Gastrocnemius medialis (tissue), 4 donors: ENCODE measurements at regions not wholly inside any gene's neighbourhood (a gene's known extent, or its start where the extent isn't known, plus 50 kb on each side); places are given as distances from the start of the nearest gene placed in this dataset.
"Not testable (repeated sequence)": the region's sequence is repeated elsewhere in the genome, so short reads cannot be mapped to it uniquely, and the experiment has no call there.

Experiments used
- ATAC-seq, 2 donors: fragments of 150-250 bp; one replicate each; pipeline ENCODE4 v1.9.1; 2016
- DNase-seq, 2 donors: peaks; one replicate each; pipeline ENCODE4 v3.0.0-alpha.2; 2019
- H3K27ac ChIP-seq, 4 donors: fragments of 200-600 bp; sonication (generic); 1 replicate in 1 of 4; 2 replicates in 3 of 4; pipeline ENCODE4 v1.5.1; 2016 to 2018; ENCODE audit warnings: mild to moderate bottlenecking in 2 of 4, moderate library complexity in 1 of 4
- H3K27me3 ChIP-seq, 3 donors: fragments of 200-600 bp; sonication (generic) in 2 of 3; 1 replicate in 1 of 3; 2 replicates in 2 of 3; pipeline versions ENCODE4 v1.5.1 to v1.6.0; 2016 to 2019; ENCODE audit warnings: mild to moderate bottlenecking in 1 of 3, moderate library complexity in 1 of 3
- H3K36me3 ChIP-seq, 2 donors: fragments of 200-600 bp; sonication (generic) in 1 of 2; one replicate each; pipeline ENCODE4 v1.5.1; 2017 to 2018
- H3K4me1 ChIP-seq, 2 donors: fragments of 200-600 bp; sonication (generic) in 1 of 2; one replicate each; pipeline ENCODE4 v1.5.1; 2016 to 2017; ENCODE audit warnings: mild to moderate bottlenecking in 2 of 2
- H3K4me3 ChIP-seq, 4 donors: fragments of 200-600 bp; sonication (generic) in 3 of 4; 1 replicate in 1 of 4; 2 replicates in 3 of 4; pipeline ENCODE4 v1.5.1; 2016 to 2019; ENCODE audit warnings: mild to moderate bottlenecking in 2 of 4
- H3K9me3 ChIP-seq, 3 donors: fragments of 200-600 bp; sonication (generic) in 2 of 3; 1 replicate in 1 of 3; 2 replicates in 2 of 3; pipeline ENCODE4 v1.5.1; 2016 to 2019
- CTCF ChIP-seq, 5 experiments: fragments of 450-650 bp in 3 of 5; fragments of 200-600 bp in 2 of 5; sonication (generic) in 2 of 5; IDR thresholded peaks in 4 of 5; conservative IDR thresholded peaks in 1 of 5; 1 replicate in 4 of 5; 2 replicates in 1 of 5; pipeline ENCODE4 v1.5.1; 2016 to 2019; ENCODE audit warnings: antibody characterized with exemption in 5 of 5, mild to moderate bottlenecking in 3 of 5, moderate library complexity in 3 of 5
- POLR2A ChIP-seq, 2 donors: fragments of 450-650 bp; IDR thresholded peaks; one replicate each; pipeline ENCODE4 v1.6.1; 2017; ENCODE audit warnings: antibody characterized with exemption in 2 of 2, mild to moderate bottlenecking in 2 of 2, moderate library complexity in 2 of 2
- in situ Hi-C, 4 donors: fragments of 200-750 bp; cut with MboI; loops; one replicate each; pipeline versions ENCODE4 v1.15.0 to v1.8.0; 2017; ENCODE audit warnings: low sequenced_read_pairs in 4 of 4
- intact Hi-C: fragments of 100-400 bp; cut with DNase I; formaldehyde crosslinking; loops from one replicate; pipeline ENCODE4 v1.15.1; 2023; ENCODE audit warnings: low total_unique reads

GRCh38 chr5:39928709-39929108, 503.9 kb upstream of the DAB2 start:
- Histone ChIP-seq H3K27ac (no peak overlapping the region), H3K4me1 (no peaks in the 10 kb centered on the region), H3K9me3 (no peaks in the 10 kb centered on the region), H3K4me3 (no peak overlapping the region), H3K36me3 (no peaks in the 10 kb centered on the region), H3K27me3 (no peaks in the 10 kb centered on the region)
- intact Hi-C loops (no loop called here), in situ Hi-C loops (no loop called here)
- DNase-seq (no peak), ATAC-seq (no peak)
- no peak for TF ChIP-seq POLR2A (IDR thresholded peaks at IDR 0.05)
- TF ChIP-seq CTCF (IDR thresholded peaks at IDR 0.05 in 4 of 5, conservative IDR thresholded peaks at IDR 0.05 in 1 of 5), result no peak

DNA sequence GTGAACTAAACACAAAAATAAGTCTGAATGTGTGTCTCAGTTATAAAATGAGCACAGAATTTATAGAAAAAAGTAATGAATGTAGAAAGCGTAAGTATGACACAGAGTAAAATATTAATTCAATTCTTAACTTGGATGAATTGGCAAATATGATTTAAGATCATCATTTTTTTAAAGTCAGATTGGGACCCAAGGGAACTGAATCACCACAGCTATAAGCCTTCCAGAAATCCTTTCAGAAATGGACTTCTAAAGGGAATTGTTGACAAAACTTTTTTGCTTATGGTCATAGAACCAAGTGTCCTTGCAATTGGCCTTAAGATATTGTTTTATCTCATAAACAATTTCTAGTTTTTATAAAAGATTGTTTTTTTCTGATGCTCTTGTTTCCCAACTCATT, 495.1 kb upstream of the DAB2 start:
- intact Hi-C loops (no loop called here), in situ Hi-C loops (no loop called here)
- Histone ChIP-seq H3K36me3 (no peaks in the 10 kb centered on the region), H3K4me3 (no peak overlapping the region), H3K9me3 (no peaks in the 10 kb centered on the region), H3K27ac (no peak overlapping the region), H3K27me3 (no peaks in the 10 kb centered on the region), H3K4me1 (no peaks in the 10 kb centered on the region)
- ATAC-seq, result no peak
- TF ChIP-seq POLR2A (IDR thresholded peaks at IDR 0.05) (no peak), CTCF (IDR thresholded peaks at IDR 0.05 in 4 of 5, conservative IDR thresholded peaks at IDR 0.05 in 1 of 5) (no peak)
- no peak for DNase-seq

DNA sequence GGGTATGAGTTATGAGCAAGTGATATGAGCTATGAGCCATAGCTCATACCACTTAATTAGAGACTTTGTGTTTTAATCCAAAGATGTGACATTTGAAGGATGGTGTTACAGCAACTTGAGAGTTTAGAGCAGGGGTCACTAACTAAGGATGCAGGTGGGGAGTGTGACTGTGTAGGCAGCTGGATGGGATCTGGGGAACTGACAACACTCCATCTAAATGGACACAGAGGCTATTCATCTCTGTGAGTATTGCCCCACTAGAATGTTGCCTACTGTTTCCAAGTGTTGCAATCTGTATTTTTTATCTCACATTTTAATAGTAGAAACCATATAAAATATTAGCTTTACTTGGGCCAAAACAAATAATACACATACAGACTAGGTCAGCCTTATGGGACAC, 488.1 kb upstream of the DAB2 start:
- Histone ChIP-seq H3K27ac (no peak overlapping the region), H3K4me1 (no peaks in the 10 kb centered on the region), H3K36me3 (no peaks in the 10 kb centered on the region), H3K27me3 (no peaks in the 10 kb centered on the region), H3K9me3 (no peaks in the 10 kb centered on the region), H3K4me3 (no peak overlapping the region)
- ATAC-seq (no peak), DNase-seq (no peak)
- in situ Hi-C loops, result no loop called here
- intact Hi-C loops, result no loop called here
- TF ChIP-seq CTCF (IDR thresholded peaks at IDR 0.05 in 4 of 5, conservative IDR thresholded peaks at IDR 0.05 in 1 of 5) (no peak), POLR2A (IDR thresholded peaks at IDR 0.05) (no peak)

DNA sequence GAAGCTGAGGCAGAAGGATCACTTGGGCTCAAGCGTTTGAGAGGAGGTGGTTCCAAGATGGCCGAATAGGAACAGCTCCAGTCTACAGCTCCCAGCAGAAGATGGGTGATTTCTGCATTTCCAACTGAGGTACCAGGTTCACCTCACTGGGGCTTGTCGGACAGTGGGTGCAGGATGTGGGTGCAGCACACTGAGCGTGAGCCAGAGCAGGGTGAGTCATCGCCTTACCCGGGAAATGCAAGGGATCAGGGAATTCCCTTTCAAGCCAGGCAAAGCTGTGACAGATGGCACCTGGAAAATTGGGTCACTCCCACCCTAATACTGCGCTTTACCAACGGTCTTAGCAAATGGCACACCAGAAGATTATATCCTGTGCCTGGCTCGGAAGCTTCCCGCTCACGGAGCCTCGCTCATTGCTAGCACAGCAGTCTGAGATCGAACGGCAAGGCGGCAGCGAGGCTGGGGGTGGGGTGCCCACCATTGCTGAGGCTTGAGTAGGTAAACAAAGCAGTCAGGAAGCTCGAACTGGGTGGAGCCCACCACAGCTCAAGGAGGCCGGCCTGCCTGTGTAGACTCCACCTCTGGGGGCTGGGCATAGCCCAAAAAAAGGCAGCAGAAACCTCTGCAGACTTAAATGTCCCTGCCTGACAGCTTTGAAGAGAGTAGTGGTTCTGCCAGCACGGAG, 482.6 kb upstream of the DAB2 start:
- DNase-seq, in situ Hi-C loops, H3K9me3 ChIP-seq, ATAC-seq, H3K4me3 ChIP-seq, intact Hi-C loops, H3K4me1 ChIP-seq, H3K27me3 ChIP-seq, H3K27ac ChIP-seq, H3K36me3 ChIP-seq: not testable (repeated sequence)

DNA sequence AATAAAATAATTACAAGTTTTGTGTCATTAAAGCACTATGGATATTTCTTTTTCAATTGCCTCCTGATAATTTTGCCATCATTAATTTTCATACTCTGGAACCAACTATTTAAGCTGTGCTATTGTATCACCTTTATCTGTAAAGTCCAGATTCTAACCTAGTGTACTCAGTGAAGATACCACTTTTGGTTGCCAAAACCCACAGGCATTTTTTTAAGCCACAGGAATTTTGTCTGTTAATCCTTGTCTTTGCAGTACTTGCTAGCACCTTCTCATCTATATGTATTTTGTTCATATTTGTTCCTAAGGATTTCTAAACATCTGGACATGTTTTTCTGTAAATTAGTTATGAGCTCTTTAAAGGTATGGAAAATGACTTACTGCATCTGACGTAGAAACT, 481.4 kb upstream of the DAB2 start:
- intact Hi-C loops, result no loop called here
- Histone ChIP-seq H3K4me1 (no peaks in the 10 kb centered on the region), H3K27ac (no peak overlapping the region)

More for the DNA sequence above, 481.4 kb upstream of the DAB2 start:
- in situ Hi-C loops, result no loop called here
- Histone ChIP-seq H3K4me3 (no peak overlapping the region), H3K27me3 (no peaks in the 10 kb centered on the region), H3K36me3 (no peaks in the 10 kb centered on the region), H3K9me3 (no peaks in the 10 kb centered on the region)
- DNase-seq (no peak), ATAC-seq (no peak)
- TF ChIP-seq CTCF (IDR thresholded peaks at IDR 0.05 in 4 of 5, conservative IDR thresholded peaks at IDR 0.05 in 1 of 5) (no peak), POLR2A (IDR thresholded peaks at IDR 0.05) (no peak)
